Gastrocnemius medialis (tissue), 4 donors: ENCODE measurements at regions not wholly inside any gene's neighbourhood (a gene's known extent, or its start where the extent isn't known, plus 50 kb on each side); places are given as distances from the start of the nearest gene placed in this dataset.

Experiments
- CTCF ChIP-seq, 5 experiments: fragments of 450-650 bp in 3 of 5; fragments of 200-600 bp in 2 of 5; sonication (generic) in 2 of 5; IDR thresholded peaks in 4 of 5; conservative IDR thresholded peaks in 1 of 5; 1 replicate in 4 of 5; 2 replicates in 1 of 5; pipeline ENCODE4 v1.5.1; 2016 to 2019; ENCODE audit warnings: antibody characterized with exemption in 5 of 5, mild to moderate bottlenecking in 3 of 5, moderate library complexity in 3 of 5
- POLR2A ChIP-seq, 2 donors: fragments of 450-650 bp; IDR thresholded peaks; one replicate each; pipeline ENCODE4 v1.6.1; 2017; ENCODE audit warnings: antibody characterized with exemption in 2 of 2, mild to moderate bottlenecking in 2 of 2, moderate library complexity in 2 of 2

DNA sequence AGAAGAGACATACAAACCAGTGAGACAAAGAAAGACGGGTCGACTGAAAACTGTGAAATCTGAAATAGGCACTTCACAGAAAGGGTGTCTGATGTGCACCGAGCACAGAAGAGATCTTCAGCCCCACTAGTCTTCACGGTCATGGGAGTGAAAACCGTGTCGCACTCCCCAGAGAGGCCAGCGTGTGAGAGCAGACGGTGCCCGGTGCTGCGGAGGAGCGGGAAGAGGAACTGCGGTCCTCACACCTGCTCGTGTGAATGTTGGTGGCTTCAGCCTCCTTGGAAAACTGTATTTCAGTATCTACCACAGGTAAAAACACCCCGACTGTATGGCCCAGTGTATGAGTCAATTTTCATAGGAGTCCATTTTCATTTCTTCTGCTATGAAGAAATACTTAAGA lies 382.9 kb downstream of the BRD1 start:
- TF ChIP-seq POLR2A (IDR thresholded peaks at IDR 0.05) (no peak), CTCF (IDR thresholded peaks at IDR 0.05 in 4 of 5, conservative IDR thresholded peaks at IDR 0.05 in 1 of 5) (no peak)
